K562 (cell line): ENCODE measurements at regions not wholly inside any gene's neighbourhood (a gene's known extent, or its start where the extent isn't known, plus 50 kb on each side); places are given as distances from the start of the nearest gene placed in this dataset.

Experiments
- ATAC-seq: fragments of 200-7000 bp; cut with Tn5 transposase; 3 replicates; pipeline ENCODE4 v1.9.1; 2020; ENCODE audit warnings: moderate library complexity
- BruUV-seq: library from RNA; stranded (reverse); fragments of 400-500 nt; replicated peaks from 2 replicates; lab custom pipeline; 2021; lab: Mats Ljungman, UMichigan
- CTCF ChIA-PET: fragments of 300-600 bp; formaldehyde crosslinking; extraction: SDS; loops from one replicate; lab custom pipeline; 2021; ENCODE audit warnings: low intra/inter-chr PET ratio; lab: Yijun Ruan, JAX
- POLR2A ChIA-PET: fragments of 300-600, 350-650 bp; sonication (Branson Sonifier 250); formaldehyde crosslinking; extraction: SDS; loops from one replicate; lab custom pipeline; 2021; ENCODE audit warnings: antibody characterized with exemption, inconsistent platforms; lab: Yijun Ruan, JAX
- DNase-seq, 4 experiments: peaks; one replicate each; pipeline versions ENCODE4 v3.0.0 to v3.0.0-alpha.2; 2011 to 2018; ENCODE audit warnings: low spot score in 3 of 4, mixed read lengths in 3 of 4; ENCODE audit errors: extremely low read depth in 1 of 4
- FAIRE-seq: peaks from 2 replicates; lab custom pipeline; 2011; peaks lifted over from hg19 to GRCh38; lab: Jason Lieb, UNC
- H2AFZ ChIP-seq: 2 replicates; pipeline ENCODE4 v1.6.0; 2011; ENCODE audit warnings: low read depth, low read length, control low read depth, inconsistent platforms
- H3K27ac ChIP-seq: fragments of 200-600 bp; 3 replicates; pipeline ENCODE4 v1.8.0; 2011; ENCODE audit warnings: low read depth, mild to moderate bottlenecking, control low read depth, inconsistent platforms, low read length, moderate library complexity, mixed read lengths; ENCODE audit errors: extremely low read depth
- H3K27me3 ChIP-seq, 2 experiments: fragments of 300-600 bp in 1 of 2; 2 replicates in 1 of 2; 3 replicates in 1 of 2; pipeline versions ENCODE4 v1.6.0 to v1.8.0; 2011; ENCODE audit warnings: inconsistent platforms in 2 of 2, low read length in 2 of 2, mild to moderate bottlenecking in 1 of 2, mixed read lengths in 1 of 2, moderate library complexity in 1 of 2; ENCODE audit not compliant: control insufficient read depth in 2 of 2, insufficient read depth in 2 of 2
- H3K36me3 ChIP-seq: fragments of 300-600 bp; 3 replicates; pipeline ENCODE4 v1.8.0; 2011; ENCODE audit warnings: mild to moderate bottlenecking, low read length, inconsistent platforms; ENCODE audit not compliant: control insufficient read depth, insufficient read depth
- H3K4me1 ChIP-seq, 2 experiments: fragments of 200-600 bp in 1 of 2; replicated peaks in 1 of 2; 2 replicates in 1 of 2; 3 replicates in 1 of 2; pipeline versions ENCODE4 v1.5.1 to v1.8.0; 2011; ENCODE audit warnings: inconsistent platforms in 2 of 2, low read length in 2 of 2, mild to moderate bottlenecking in 1 of 2, mixed read lengths in 1 of 2, moderate library complexity in 1 of 2; ENCODE audit not compliant: control insufficient read depth in 2 of 2, insufficient read depth in 2 of 2
- H3K4me2 ChIP-seq: 2 replicates; pipeline ENCODE4 v1.6.1; 2011; ENCODE audit warnings: low read length, control low read depth, inconsistent platforms, mixed read lengths; ENCODE audit not compliant: insufficient read depth
- H3K4me3 ChIP-seq: fragments of 200-600 bp; sonication (generic), shearing (Covaris generic); 2 replicates; pipeline ENCODE4 v1.5.1; 2016; ENCODE audit warnings: control low read depth, inconsistent platforms
- H3K79me2 ChIP-seq: fragments of 200-600 bp; 3 replicates; pipeline ENCODE4 v1.8.0; 2011; ENCODE audit warnings: low read length, inconsistent platforms; ENCODE audit not compliant: control insufficient read depth, insufficient read depth
- H3K9ac ChIP-seq, 2 experiments: 2 replicates each; pipeline versions ENCODE4 v1.6.0 to v1.6.1; 2011; ENCODE audit warnings: low read depth in 2 of 2, low read length in 2 of 2, control low read depth in 1 of 2, inconsistent platforms in 1 of 2, mild to moderate bottlenecking in 1 of 2, mixed read lengths in 1 of 2; ENCODE audit not compliant: insufficient read depth in 1 of 2
- H3K9me1 ChIP-seq: one replicate; pipeline ENCODE4 v1.6.0; 2011; ENCODE audit warnings: inconsistent platforms, mild to moderate bottlenecking, low read length, moderate library complexity; ENCODE audit not compliant: control insufficient read depth, insufficient read depth
- H3K9me3 ChIP-seq: replicated peaks from 2 replicates; pipeline ENCODE4 v1.5.1; 2011; ENCODE audit warnings: low read depth, low read length, inconsistent platforms; ENCODE audit not compliant: control insufficient read depth, insufficient read depth
- H4K20me1 ChIP-seq: replicated peaks from 2 replicates; pipeline ENCODE4 v1.6.1; 2011; ENCODE audit warnings: low read length, inconsistent platforms, mixed read lengths; ENCODE audit not compliant: control insufficient read depth, insufficient read depth
- AFF4 ChIP-seq: sonication (generic); formaldehyde crosslinking; IDR thresholded peaks from 2 replicates; pipeline ENCODE4 v1.8.0; 2023; ENCODE audit warnings: mild to moderate bottlenecking, missing genetic modification reagents
- BRCA1 ChIP-seq, 2 experiments: fragments of 450-650 bp in 1 of 2; sonication (generic) in 1 of 2; formaldehyde crosslinking in 1 of 2; IDR thresholded peaks; 2 replicates each; pipeline versions ENCODE4 v1.5.0 to v1.6.1; 2017 to 2020; ENCODE audit warnings: mild to moderate bottlenecking in 1 of 2, missing genetic modification reagents in 1 of 2
- BRD9 ChIP-seq: fragments of 450-650 bp; IDR thresholded peaks from 2 replicates; pipeline ENCODE4 v1.6.1; 2018; ENCODE audit warnings: low read depth; ENCODE audit not compliant: partially characterized antibody
- ESRRA ChIP-seq: fragments of 450-650 bp; IDR thresholded peaks from 2 replicates; pipeline ENCODE4 v1.6.1; 2014; ENCODE audit warnings: low read depth, mild to moderate bottlenecking, moderate library complexity, borderline replicate concordance
- FOXA3 ChIP-seq, 2 experiments: fragments of 450-650 bp in 1 of 2; sonication (generic) in 1 of 2; formaldehyde crosslinking; IDR thresholded peaks in 1 of 2; conservative IDR thresholded peaks in 1 of 2; 2 replicates each; pipeline versions ENCODE4 v1.4.0 to v1.8.0; 2020 to 2022; ENCODE audit warnings: mild to moderate bottlenecking in 2 of 2, missing genetic modification reagents in 1 of 2
- IRF2 ChIP-seq: sonication (generic); formaldehyde crosslinking; IDR thresholded peaks from 2 replicates; pipeline ENCODE4 v1.8.1; 2022; ENCODE audit warnings: mild to moderate bottlenecking, missing genetic modification reagents
- KHSRP ChIP-seq: fragments of 450-650 bp; IDR thresholded peaks from 2 replicates; pipeline ENCODE4 v1.6.1; 2017
- MAFF ChIP-seq: IDR thresholded peaks from 2 replicates; pipeline ENCODE4 v1.6.1; 2012; ENCODE audit warnings: low read length, improper control_type of control experiment
- THAP12 ChIP-seq: fragments of 250-450 bp; sonication (Bioruptor Pico); IDR thresholded peaks from 2 replicates; pipeline ENCODE4 v1.9.0; 2021; ENCODE audit warnings: mild to moderate bottlenecking, inconsistent platforms
- THRB ChIP-seq: fragments of 450-650 bp; formaldehyde crosslinking; conservative IDR thresholded peaks from 2 replicates; pipeline ENCODE4 v1.4.0; 2022; ENCODE audit warnings: mild to moderate bottlenecking, missing genetic modification characterization
- WGBS: fragments of 100-300 bp; shearing (Covaris generic); methylation state at CpG from one replicate; pipeline ENCODE4 v1.1.6; 2016; ENCODE audit warnings: low coverage, mixed read lengths; ENCODE audit not compliant: insufficient coverage; ENCODE audit errors: missing lambda C conversion rate; 5-methylcytosine and 5-hydroxymethylcytosine counted together
- in situ Hi-C: fragments of 300-500 bp; cut with MboI; formaldehyde crosslinking; loops from 4 replicates; pipeline ENCODE4 v1.15.0; 2018; ENCODE audit warnings: inconsistent platforms, mixed read lengths
- intact Hi-C: fragments of 100-400 bp; cut with micrococcal nuclease; formaldehyde crosslinking; loops from 2 replicates; pipeline ENCODE4 v1.14.2; 2022

GRCh38 chr13:60857698-60858097, 460.7 kb downstream of the TDRD3 start:
- DNase-seq = no peak
- Histone ChIP-seq H3K9me1 (no peaks in the 10 kb centered on the region), H3K27me3 (no peaks in the 10 kb centered on the region), H3K4me1 (no peaks in the 10 kb centered on the region), H3K36me3 (no peaks in the 10 kb centered on the region), H3K9ac (no peak overlapping the region), H3K4me2 (no peak overlapping the region), H3K79me2 (no peaks in the 10 kb centered on the region), H3K9me3 (no peaks in the 10 kb centered on the region), H2AFZ (no peak overlapping the region), H4K20me1 (no peaks in the 10 kb centered on the region), H3K4me3 (no peak overlapping the region), H3K27ac (no peak overlapping the region)
- ChIA-PET POLR2A (no interaction called here), CTCF (no interaction called here)
- in situ Hi-C loops (no loop called here), intact Hi-C loops (no loop called here)
- BruUV-seq = no TSS peak
- ATAC-seq = no peak
- FAIRE-seq = no peak
- 0% methylated on average over 4 of the region's 4 CpGs for WGBS
- TF ChIP-seq KHSRP = no peak
- no peak for TF ChIP-seq IRF2
- TF ChIP-seq THRB = no peak
- no peak for TF ChIP-seq FOXA3 (CRISPR knock-in tag; conservative IDR thresholded peaks at IDR 0.05 in 1 of 2, IDR thresholded peaks at IDR 0.05 in 1 of 2)
- no peak for TF ChIP-seq BRCA1 (IDR thresholded peaks at IDR 0.05)
- no peak for TF ChIP-seq BRCA1 (CRISPR knock-in tag; IDR thresholded peaks at IDR 0.05)
- no peak for TF ChIP-seq ESRRA
- TF ChIP-seq AFF4 = no peak
- TF ChIP-seq THAP12 (CRISPR knock-in tag) = no peak
- no peak for TF ChIP-seq BRD9
- TF ChIP-seq MAFF = no peak
